HCT116 (cell line): ENCODE measurements at regions not wholly inside any gene's neighbourhood (a gene's known extent, or its start where the extent isn't known, plus 50 kb on each side); places are given as distances from the start of the nearest gene placed in this dataset.

Experiments used
- CBX3 ChIP-seq: IDR thresholded peaks from 2 replicates; pipeline ENCODE4 v1.6.1; 2012; ENCODE audit warnings: low read depth
- CTCF ChIP-seq, 3 experiments: fragments of 200-600 bp in 1 of 3; sonication (generic) in 1 of 3; IDR thresholded peaks in 2 of 3; conservative IDR thresholded peaks in 1 of 3; 2 replicates each; pipeline ENCODE4 v1.5.1; 2012 to 2017; ENCODE audit warnings: low read depth in 2 of 3, low read length in 2 of 3, antibody characterized with exemption in 1 of 3, borderline replicate concordance in 1 of 3, control low read depth in 1 of 3, mild to moderate bottlenecking in 1 of 3, mixed read lengths in 1 of 3, mixed run types in 1 of 3, moderate library complexity in 1 of 3; ENCODE audit not compliant: insufficient read depth in 1 of 3
- EGR1 ChIP-seq: IDR thresholded peaks from 2 replicates; pipeline ENCODE4 v1.6.1; 2012; ENCODE audit warnings: low read depth
- MAX ChIP-seq: IDR thresholded peaks from 2 replicates; pipeline ENCODE4 v1.6.1; 2012
- POLR2A ChIP-seq: IDR thresholded peaks from 2 replicates; pipeline ENCODE4 v1.7.0; 2011; ENCODE audit warnings: borderline replicate concordance; ENCODE audit not compliant: insufficient read depth, insufficient read length; ENCODE audit errors: extremely low read depth
- SIN3A ChIP-seq: IDR thresholded peaks from 2 replicates; pipeline ENCODE4 v1.6.1; 2012; ENCODE audit warnings: low read depth
- SP1 ChIP-seq: IDR thresholded peaks from 2 replicates; pipeline ENCODE4 v1.6.1; 2012; ENCODE audit warnings: low read depth

DNA sequence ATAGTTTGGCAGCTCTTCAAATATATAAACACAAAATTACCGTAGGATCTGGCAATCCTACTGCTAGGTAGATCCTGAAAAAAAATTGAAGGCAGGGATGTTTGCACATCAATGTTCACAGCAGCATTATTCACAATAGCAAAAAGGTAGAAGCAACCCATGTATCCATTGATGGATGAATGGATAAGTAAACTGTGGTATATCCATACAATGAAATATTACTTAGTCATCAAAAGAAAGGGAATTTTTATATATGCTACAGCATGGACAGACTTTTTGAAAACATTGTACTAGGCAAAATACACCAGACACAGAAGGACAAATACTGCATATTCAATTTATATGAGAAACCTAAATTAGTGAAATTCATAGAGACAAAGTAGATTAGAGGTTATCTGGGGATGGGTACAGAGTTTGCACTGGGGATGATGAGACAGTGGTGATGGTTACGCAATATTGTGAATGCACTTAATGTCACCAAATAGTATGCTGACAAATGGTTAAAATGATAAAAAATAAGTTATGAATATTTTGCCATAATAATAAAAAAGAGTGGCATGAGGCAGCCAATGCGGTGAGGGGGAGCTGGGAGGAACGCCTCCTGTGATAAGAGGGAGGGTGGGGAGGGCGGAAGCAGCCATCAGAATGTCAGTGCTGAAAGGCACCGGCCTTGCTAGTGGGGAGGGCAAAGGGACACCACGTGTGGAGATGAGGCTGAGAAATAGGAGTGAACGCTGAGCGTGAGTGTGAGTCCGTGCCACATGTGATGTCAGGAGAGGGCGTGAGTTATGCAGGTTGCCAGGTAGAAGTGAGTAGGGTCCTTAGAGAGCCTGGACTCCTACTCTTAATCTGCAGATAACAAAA is 386.1 kb upstream of the PODXL start:
- TF ChIP-seq SP1 (no peak), POLR2A (no peak), CTCF (IDR thresholded peaks at IDR 0.05 in 2 of 3, conservative IDR thresholded peaks at IDR 0.05 in 1 of 3; ENCODE audit: borderline replicate concordance in 1 of 3, insufficient read depth in 1 of 3, low read depth in 2 of 3, low read length in 2 of 3) (no peak), MAX (no peak), CBX3 (no peak), SIN3A (no peak), EGR1 (no peak)
